HEK293 (cell line): ENCODE measurements at regions not wholly inside any gene's neighbourhood (a gene's known extent, or its start where the extent isn't known, plus 50 kb on each side); places are given as distances from the start of the nearest gene placed in this dataset.
"Not testable (repeated sequence)": the region's sequence is repeated elsewhere in the genome, so short reads cannot be mapped to it uniquely, and the experiment has no call there.

Experiments used
- CTCF ChIA-PET: fragments of 350-600 bp; formaldehyde crosslinking; extraction: SDS; loops from one replicate; lab custom pipeline; 2021; ENCODE audit warnings: antibody characterized with exemption; lab: Yijun Ruan, JAX
- POLR2A ChIA-PET: fragments of 300-600 bp; formaldehyde crosslinking; extraction: SDS; loops from one replicate; lab custom pipeline; 2020; ENCODE audit warnings: antibody characterized with exemption, inconsistent platforms; lab: Yijun Ruan, JAX
- H3K27ac ChIP-seq: fragments of 200-500 bp; sonication (Bioruptor generic); 2 replicates; pipeline ENCODE4 v1.5.1; 2014; ENCODE audit warnings: low read depth, low read length, control low read depth, inconsistent platforms; ENCODE audit errors: extremely low read depth
- H3K36me3 ChIP-seq, 2 experiments: fragments of 200-500 bp in 1 of 2; sonication (Bioruptor generic) in 1 of 2; 1 replicate in 1 of 2; 2 replicates in 1 of 2; pipeline ENCODE4 v1.5.1; 2014 to 2017; ENCODE audit warnings: inconsistent platforms in 2 of 2, low read length in 2 of 2; ENCODE audit not compliant: control insufficient read depth in 2 of 2, insufficient read depth in 1 of 2
- H3K4me1 ChIP-seq: fragments of 200-500 bp; sonication (Bioruptor generic); 2 replicates; pipeline ENCODE4 v1.5.1; 2014; ENCODE audit warnings: mild to moderate bottlenecking, low read length, inconsistent platforms; ENCODE audit not compliant: control insufficient read depth, insufficient read depth
- H3K4me3 ChIP-seq: 2 replicates; pipeline ENCODE4 v1.5.1; 2011; ENCODE audit warnings: low read depth, mild to moderate bottlenecking, control low read depth, low read length, moderate library complexity
- H3K9me3 ChIP-seq: fragments of 200-500 bp; sonication (Bioruptor generic); 2 replicates; pipeline ENCODE4 v1.5.1; 2014; ENCODE audit warnings: low read depth, low read length, inconsistent platforms; ENCODE audit not compliant: control insufficient read depth, insufficient read depth
- ATF2 ChIP-seq: fragments of 450-650 bp; formaldehyde crosslinking; IDR thresholded peaks from 2 replicates; pipeline ENCODE4 v1.5.1; 2016; ENCODE audit warnings: missing biosample characterization, missing genetic modification characterization, low read depth
- FEZF1 ChIP-seq: fragments of 450-650 bp; formaldehyde crosslinking; IDR thresholded peaks from 2 replicates; pipeline ENCODE4 v1.5.1; 2016; ENCODE audit warnings: missing biosample characterization, missing genetic modification characterization
- PRDM1 ChIP-seq: fragments of 450-650 bp; formaldehyde crosslinking; IDR thresholded peaks from 2 replicates; pipeline ENCODE4; 2016; ENCODE audit warnings: missing biosample characterization, missing genetic modification characterization
- YY1 ChIP-seq: fragments of 450-650 bp; formaldehyde crosslinking; IDR thresholded peaks from 2 replicates; pipeline ENCODE4 v1.5.1; 2018; ENCODE audit warnings: missing biosample characterization, missing genetic modification characterization
- ZBTB1 ChIP-seq: fragments of 450-650 bp; formaldehyde crosslinking; IDR thresholded peaks from 2 replicates; pipeline ENCODE4 v1.5.1; 2016; ENCODE audit warnings: missing biosample characterization, missing genetic modification characterization
- ZBTB26 ChIP-seq: fragments of 450-650 bp; formaldehyde crosslinking; optimal IDR thresholded peaks from 2 replicates; pipeline ENCODE3; 2016; ENCODE audit warnings: missing biosample characterization, mild to moderate bottlenecking, missing genetic modification characterization
- ZBTB44 ChIP-seq: fragments of 450-650 bp; IDR thresholded peaks from 2 replicates; pipeline ENCODE4 v1.5.1; 2018; ENCODE audit warnings: missing biosample characterization, mild to moderate bottlenecking, missing genetic modification characterization
- ZBTB49 ChIP-seq: fragments of 450-650 bp; formaldehyde crosslinking; IDR thresholded peaks from 2 replicates; pipeline ENCODE4 v1.5.1; 2016; ENCODE audit warnings: missing biosample characterization, missing genetic modification characterization, low read depth
- ZBTB6 ChIP-seq: fragments of 450-650 bp; formaldehyde crosslinking; IDR thresholded peaks from 2 replicates; pipeline ENCODE4 v1.5.1; 2017; ENCODE audit warnings: missing biosample characterization, missing genetic modification characterization
- ZFP37 ChIP-seq: fragments of 450-650 bp; formaldehyde crosslinking; IDR thresholded peaks from 2 replicates; pipeline ENCODE4 v1.5.1; 2016; ENCODE audit warnings: missing biosample characterization, missing genetic modification characterization
- ZNF121 ChIP-seq: fragments of 450-650 bp; formaldehyde crosslinking; IDR thresholded peaks from 2 replicates; pipeline ENCODE4 v1.5.1; 2016; ENCODE audit warnings: missing biosample characterization, missing genetic modification characterization
- ZNF138 ChIP-seq: fragments of 450-650 bp; formaldehyde crosslinking; IDR thresholded peaks from 2 replicates; pipeline ENCODE4 v1.5.1; 2016; ENCODE audit warnings: missing biosample characterization, missing genetic modification characterization, borderline replicate concordance
- ZNF184 ChIP-seq: fragments of 450-650 bp; IDR thresholded peaks from 2 replicates; pipeline ENCODE4 v1.5.1; 2018; ENCODE audit warnings: missing biosample characterization, mild to moderate bottlenecking, missing genetic modification characterization
- ZNF280D ChIP-seq: fragments of 450-650 bp; formaldehyde crosslinking; IDR thresholded peaks from 2 replicates; pipeline ENCODE4 v1.5.1; 2016; ENCODE audit warnings: missing biosample characterization, missing genetic modification characterization
- ZNF416 ChIP-seq: fragments of 450-650 bp; formaldehyde crosslinking; IDR thresholded peaks from 2 replicates; pipeline ENCODE4 v1.5.1; 2016; ENCODE audit warnings: missing biosample characterization, missing genetic modification characterization
- ZNF433 ChIP-seq: fragments of 450-650 bp; formaldehyde crosslinking; IDR thresholded peaks from 2 replicates; pipeline ENCODE4 v1.5.1; 2016; ENCODE audit warnings: missing biosample characterization, missing genetic modification characterization, low read depth
- ZNF473 ChIP-seq: fragments of 450-650 bp; formaldehyde crosslinking; IDR thresholded peaks from 2 replicates; pipeline ENCODE4 v1.5.1; 2017; ENCODE audit warnings: missing biosample characterization, missing genetic modification characterization
- ZNF501 ChIP-seq: fragments of 450-650 bp; formaldehyde crosslinking; IDR thresholded peaks from 2 replicates; pipeline ENCODE4 v1.5.1; 2016; ENCODE audit warnings: missing biosample characterization, missing genetic modification characterization
- ZNF558 ChIP-seq: fragments of 450-650 bp; formaldehyde crosslinking; IDR thresholded peaks from 2 replicates; pipeline ENCODE4 v1.5.1; 2016; ENCODE audit warnings: missing biosample characterization, missing genetic modification characterization
- ZNF791 ChIP-seq: fragments of 450-650 bp; formaldehyde crosslinking; IDR thresholded peaks from 2 replicates; pipeline ENCODE4 v1.5.1; 2016; ENCODE audit warnings: missing biosample characterization, missing genetic modification characterization
- ZNF843 ChIP-seq: fragments of 450-650 bp; formaldehyde crosslinking; IDR thresholded peaks from 2 replicates; pipeline ENCODE4 v1.5.1; 2016; ENCODE audit warnings: missing biosample characterization, missing genetic modification characterization

- ChIA-PET POLR2A (no interaction called here), CTCF (no interaction called here)
- Histone ChIP-seq H3K4me1 (no peaks in the 10 kb centered on the region), H3K36me3 (no peaks in the 10 kb centered on the region), H3K27ac (no peak overlapping the region), H3K4me3 (no peak overlapping the region), H3K9me3 (no peaks in the 10 kb centered on the region; the same call in 1 of the 2 replicates)
- TF ChIP-seq PRDM1 (no peak), ZNF433 (tag by site-specific recombination) (no peak), FEZF1 (tag by site-specific recombination) (no peak), ZFP37 (tag by site-specific recombination) (no peak), ZNF416 (tag by site-specific recombination) (no peak), ZNF473 (tag by site-specific recombination) (no peak), ZBTB1 (no peak), ZBTB26 (tag by site-specific recombination) (no peak), YY1 (tag by site-specific recombination) (no peak), ATF2 (no peak), ZNF121 (tag by site-specific recombination) (no peak), ZNF184 (tag by site-specific recombination) (no peak), ZBTB44 (tag by site-specific recombination) (no peak), ZNF843 (tag by site-specific recombination) (no peak)
These were observed 1128.8 kb downstream of the RPIA start for GRCh38 chr2:89820248-89820647.

- H3K36me3 ChIP-seq = no peaks in the 10 kb centered on the region
- H3K4me3 ChIP-seq = no peak overlapping the region
- no peaks in the 10 kb centered on the region for H3K4me1 ChIP-seq
- H3K27ac ChIP-seq = no peak overlapping the region
- TF ChIP-seq ZBTB6 (tag by site-specific recombination) (no peak), ZNF184 (tag by site-specific recombination) (no peak), ZNF433 (tag by site-specific recombination) (no peak), ZNF791 (tag by site-specific recombination) (no peak), ZNF558 (no peak), ZNF138 (tag by site-specific recombination) (no peak), ZBTB49 (tag by site-specific recombination) (no peak), ZNF501 (tag by site-specific recombination) (no peak), ZNF280D (no peak), ZNF843 (tag by site-specific recombination) (no peak)
- CTCF ChIA-PET = no interaction called here
- no peaks in the 10 kb centered on the region; the same call in 1 of the 2 replicates for H3K9me3 ChIP-seq
- POLR2A ChIA-PET = no interaction called here
These were observed 1130.0 kb downstream of the RPIA start for GRCh38 chr2:89821455-89821945.

- H3K27ac ChIP-seq, H3K4me1 ChIP-seq, CTCF ChIA-PET, POLR2A ChIA-PET, H3K36me3 ChIP-seq, H3K9me3 ChIP-seq, H3K4me3 ChIP-seq: not testable (repeated sequence)
These were observed 1130.9 kb downstream of the RPIA start for GRCh38 chr2:89822342-89822741.
